ENCODE measurements at regions not wholly inside any gene's neighbourhood (a gene's known extent, or its start where the extent isn't known, plus 50 kb on each side); places are given as distances from the start of the nearest gene placed in this dataset.

DNA sequence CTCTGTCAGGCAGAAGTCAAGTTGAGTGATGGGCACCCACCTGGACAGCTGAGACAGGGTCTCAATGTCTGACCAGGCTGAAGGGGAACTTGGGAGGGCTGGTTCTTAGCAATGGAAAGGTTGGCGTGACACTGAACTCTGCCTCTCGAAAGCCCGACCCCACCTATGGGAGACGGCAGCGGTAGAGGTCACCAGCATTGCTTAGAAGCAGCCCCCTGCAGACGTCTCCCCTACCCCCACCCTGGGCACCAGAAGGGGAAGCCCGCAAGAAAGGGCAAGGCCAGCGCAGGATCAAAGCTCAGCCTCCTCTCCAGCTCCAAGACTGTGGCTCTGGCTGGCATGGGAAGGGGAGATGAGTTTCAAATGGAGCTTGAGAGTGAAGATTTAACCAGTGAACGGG, 184.8 kb upstream of the LYSMD4 start (continued):
- TF ChIP-seq, protein P1, sequence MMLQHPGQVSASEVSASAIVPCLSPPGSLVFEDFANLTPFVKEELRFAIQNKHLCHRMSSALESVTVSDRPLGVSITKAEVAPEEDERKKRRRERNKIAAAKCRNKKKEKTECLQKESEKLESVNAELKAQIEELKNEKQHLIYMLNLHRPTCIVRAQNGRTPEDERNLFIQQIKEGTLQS (IDR thresholded peaks at IDR 0.05) = no peak
- no peak for TF ChIP-seq SIN3A (IDR thresholded peaks at IDR 0.05; ENCODE audit: low read depth)
- no peak for TF ChIP-seq SRF (IDR thresholded peaks at IDR 0.05; ENCODE audit: low read depth)
- TF ChIP-seq, protein P2, sequence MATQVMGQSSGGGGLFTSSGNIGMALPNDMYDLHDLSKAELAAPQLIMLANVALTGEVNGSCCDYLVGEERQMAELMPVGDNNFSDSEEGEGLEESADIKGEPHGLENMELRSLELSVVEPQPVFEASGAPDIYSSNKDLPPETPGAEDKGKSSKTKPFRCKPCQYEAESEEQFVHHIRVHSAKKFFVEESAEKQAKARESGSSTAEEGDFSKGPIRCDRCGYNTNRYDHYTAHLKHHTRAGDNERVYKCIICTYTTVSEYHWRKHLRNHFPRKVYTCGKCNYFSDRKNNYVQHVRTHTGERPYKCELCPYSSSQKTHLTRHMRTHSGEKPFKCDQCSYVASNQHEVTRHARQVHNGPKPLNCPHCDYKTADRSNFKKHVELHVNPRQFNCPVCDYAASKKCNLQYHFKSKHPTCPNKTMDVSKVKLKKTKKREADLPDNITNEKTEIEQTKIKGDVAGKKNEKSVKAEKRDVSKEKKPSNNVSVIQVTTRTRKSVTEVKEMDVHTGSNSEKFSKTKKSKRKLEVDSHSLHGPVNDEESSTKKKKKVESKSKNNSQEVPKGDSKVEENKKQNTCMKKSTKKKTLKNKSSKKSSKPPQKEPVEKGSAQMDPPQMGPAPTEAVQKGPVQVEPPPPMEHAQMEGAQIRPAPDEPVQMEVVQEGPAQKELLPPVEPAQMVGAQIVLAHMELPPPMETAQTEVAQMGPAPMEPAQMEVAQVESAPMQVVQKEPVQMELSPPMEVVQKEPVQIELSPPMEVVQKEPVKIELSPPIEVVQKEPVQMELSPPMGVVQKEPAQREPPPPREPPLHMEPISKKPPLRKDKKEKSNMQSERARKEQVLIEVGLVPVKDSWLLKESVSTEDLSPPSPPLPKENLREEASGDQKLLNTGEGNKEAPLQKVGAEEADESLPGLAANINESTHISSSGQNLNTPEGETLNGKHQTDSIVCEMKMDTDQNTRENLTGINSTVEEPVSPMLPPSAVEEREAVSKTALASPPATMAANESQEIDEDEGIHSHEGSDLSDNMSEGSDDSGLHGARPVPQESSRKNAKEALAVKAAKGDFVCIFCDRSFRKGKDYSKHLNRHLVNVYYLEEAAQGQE (IDR thresholded peaks at IDR 0.05; ENCODE audit: low read depth) = no peak

DNA sequence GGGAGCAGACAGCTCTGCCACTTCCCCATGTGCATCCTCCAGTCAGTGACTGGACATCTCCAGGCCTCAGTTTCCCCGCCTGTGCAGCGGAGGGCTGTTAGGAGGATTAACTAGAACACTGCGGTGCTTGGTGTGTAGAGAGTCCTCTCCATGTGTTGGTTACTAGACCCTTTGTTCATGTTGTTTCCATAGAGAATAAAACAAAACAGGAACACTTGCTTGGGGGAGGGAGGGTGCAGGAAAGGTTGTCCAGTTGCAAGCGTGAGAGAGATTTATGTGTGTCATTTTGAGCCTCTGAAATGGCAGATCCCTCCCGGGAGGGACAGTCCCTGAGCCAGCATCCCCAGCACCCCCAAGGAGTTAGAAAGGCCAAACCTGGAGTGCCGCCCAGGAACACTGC, 184.0 kb upstream of the LYSMD4 start:
- intact Hi-C loops (cut with micrococcal nuclease) = no loop called here
- ATAC-seq (no peak), DNase-seq (ENCODE audit: low read depth, low spot score) (no peak)
- CTCF ChIA-PET = no interaction called here
- no TSS peak for BruUV-seq (replicated peaks)
- no peaks in the 10 kb centered on the region for H3K9me2 ChIP-seq (ENCODE audit: insufficient read depth)
- no peak overlapping the region for H3K4me3 ChIP-seq (replicated peaks in 1 of 2; ENCODE audit: low read depth in 1 of 2, low read length in 2 of 2)
- no peaks in the 10 kb centered on the region for H4K20me1 ChIP-seq (ENCODE audit: insufficient read depth)
- RAD21 ChIA-PET (ENCODE audit: low non-redundant PET in 1 of 2, low total read pairs in 2 of 2, uncharacterized antibody in 2 of 2, unreplicated experiment in 2 of 2) = no interaction called here
- H3K27me3 ChIP-seq (ENCODE audit: insufficient read depth, low read length) = peaks cover 12% of the 10 kb centered on the region; the same call in 1 of the 2 replicates
- H3K79me2 ChIP-seq (ENCODE audit: insufficient read depth, low read length) = no peaks in the 10 kb centered on the region
- no peak overlapping the region for H3K27ac ChIP-seq (ENCODE audit: low read depth, low read length)
- TF ChIP-seq, protein P3, sequence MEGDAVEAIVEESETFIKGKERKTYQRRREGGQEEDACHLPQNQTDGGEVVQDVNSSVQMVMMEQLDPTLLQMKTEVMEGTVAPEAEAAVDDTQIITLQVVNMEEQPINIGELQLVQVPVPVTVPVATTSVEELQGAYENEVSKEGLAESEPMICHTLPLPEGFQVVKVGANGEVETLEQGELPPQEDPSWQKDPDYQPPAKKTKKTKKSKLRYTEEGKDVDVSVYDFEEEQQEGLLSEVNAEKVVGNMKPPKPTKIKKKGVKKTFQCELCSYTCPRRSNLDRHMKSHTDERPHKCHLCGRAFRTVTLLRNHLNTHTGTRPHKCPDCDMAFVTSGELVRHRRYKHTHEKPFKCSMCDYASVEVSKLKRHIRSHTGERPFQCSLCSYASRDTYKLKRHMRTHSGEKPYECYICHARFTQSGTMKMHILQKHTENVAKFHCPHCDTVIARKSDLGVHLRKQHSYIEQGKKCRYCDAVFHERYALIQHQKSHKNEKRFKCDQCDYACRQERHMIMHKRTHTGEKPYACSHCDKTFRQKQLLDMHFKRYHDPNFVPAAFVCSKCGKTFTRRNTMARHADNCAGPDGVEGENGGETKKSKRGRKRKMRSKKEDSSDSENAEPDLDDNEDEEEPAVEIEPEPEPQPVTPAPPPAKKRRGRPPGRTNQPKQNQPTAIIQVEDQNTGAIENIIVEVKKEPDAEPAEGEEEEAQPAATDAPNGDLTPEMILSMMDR (IDR thresholded peaks at IDR 0.05 in 2 of 3, conservative IDR thresholded peaks at IDR 0.05 in 1 of 3; ENCODE audit: borderline replicate concordance in 1 of 3, insufficient read depth in 1 of 3, low read depth in 2 of 3, low read length in 2 of 3) = no peak
- no peak for TF ChIP-seq POLR2A (IDR thresholded peaks at IDR 0.05; ENCODE audit: borderline replicate concordance, extremely low read depth, insufficient read depth, insufficient read length)
- TF ChIP-seq ZNF274 (IDR thresholded peaks at IDR 0.05; ENCODE audit: low read depth, low read length) = no peak
- TF ChIP-seq, protein P2 (IDR thresholded peaks at IDR 0.05; ENCODE audit: low read depth) = no peak
- no peak for TF ChIP-seq CBX3 (IDR thresholded peaks at IDR 0.05; ENCODE audit: low read depth)
- TF ChIP-seq, protein P4, sequence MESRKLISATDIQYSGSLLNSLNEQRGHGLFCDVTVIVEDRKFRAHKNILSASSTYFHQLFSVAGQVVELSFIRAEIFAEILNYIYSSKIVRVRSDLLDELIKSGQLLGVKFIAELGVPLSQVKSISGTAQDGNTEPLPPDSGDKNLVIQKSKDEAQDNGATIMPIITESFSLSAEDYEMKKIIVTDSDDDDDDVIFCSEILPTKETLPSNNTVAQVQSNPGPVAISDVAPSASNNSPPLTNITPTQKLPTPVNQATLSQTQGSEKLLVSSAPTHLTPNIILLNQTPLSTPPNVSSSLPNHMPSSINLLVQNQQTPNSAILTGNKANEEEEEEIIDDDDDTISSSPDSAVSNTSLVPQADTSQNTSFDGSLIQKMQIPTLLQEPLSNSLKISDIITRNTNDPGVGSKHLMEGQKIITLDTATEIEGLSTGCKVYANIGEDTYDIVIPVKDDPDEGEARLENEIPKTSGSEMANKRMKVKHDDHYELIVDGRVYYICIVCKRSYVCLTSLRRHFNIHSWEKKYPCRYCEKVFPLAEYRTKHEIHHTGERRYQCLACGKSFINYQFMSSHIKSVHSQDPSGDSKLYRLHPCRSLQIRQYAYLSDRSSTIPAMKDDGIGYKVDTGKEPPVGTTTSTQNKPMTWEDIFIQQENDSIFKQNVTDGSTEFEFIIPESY (IDR thresholded peaks at IDR 0.05; ENCODE audit: extremely low read depth, insufficient replicate concordance, low read length) = no peak
- no peak for TF ChIP-seq SP1 (IDR thresholded peaks at IDR 0.05; ENCODE audit: low read depth)
- TF ChIP-seq SIN3A (IDR thresholded peaks at IDR 0.05; ENCODE audit: low read depth) = no peak
- no peak for TF ChIP-seq EZH2phosphoT487 (IDR thresholded peaks at IDR 0.05; ENCODE audit: borderline replicate concordance)
- no peak for TF ChIP-seq ZFX (IDR thresholded peaks at IDR 0.05)
- no peaks in the 10 kb centered on the region for H3K36me3 ChIP-seq (ENCODE audit: control insufficient read depth in 1 of 2, insufficient read depth in 2 of 2, low read length in 2 of 2)
- H3K9me3 ChIP-seq (ENCODE audit: control insufficient read depth in 1 of 2, insufficient read depth in 1 of 2, low read depth in 1 of 2, low read length in 2 of 2) = no peaks in the 10 kb centered on the region
- no peak overlapping the region for H2AFZ ChIP-seq (ENCODE audit: low read depth, low read length, poor library complexity, severe bottlenecking)
- no peaks in the 10 kb centered on the region for H3K4me1 ChIP-seq (ENCODE audit: control insufficient read depth in 1 of 2, insufficient read depth in 2 of 2, low read length in 2 of 2)
- no peak overlapping the region for H3K9ac ChIP-seq (ENCODE audit: low read length)
- POLR2A ChIA-PET = no interaction called here
- no peak overlapping the region for H3K4me2 ChIP-seq (ENCODE audit: low read length)

Measured in HCT116 (cell line).